SH-SY5Y (cell line): ENCODE measurements at regions not wholly inside any gene's neighbourhood (a gene's known extent, or its start where the extent isn't known, plus 50 kb on each side); places are given as distances from the start of the nearest gene placed in this dataset.

ENCODE experiments used
- GATA2 ChIP-seq: IDR thresholded peaks from 2 replicates; pipeline ENCODE4 v1.6.1; 2011; ENCODE audit warnings: mild to moderate bottlenecking, low read depth, low read length
- GATA3 ChIP-seq: IDR thresholded peaks from 2 replicates; pipeline ENCODE4 v1.6.1; 2011; ENCODE audit warnings: low read depth, mild to moderate bottlenecking, low read length, moderate library complexity

DNA sequence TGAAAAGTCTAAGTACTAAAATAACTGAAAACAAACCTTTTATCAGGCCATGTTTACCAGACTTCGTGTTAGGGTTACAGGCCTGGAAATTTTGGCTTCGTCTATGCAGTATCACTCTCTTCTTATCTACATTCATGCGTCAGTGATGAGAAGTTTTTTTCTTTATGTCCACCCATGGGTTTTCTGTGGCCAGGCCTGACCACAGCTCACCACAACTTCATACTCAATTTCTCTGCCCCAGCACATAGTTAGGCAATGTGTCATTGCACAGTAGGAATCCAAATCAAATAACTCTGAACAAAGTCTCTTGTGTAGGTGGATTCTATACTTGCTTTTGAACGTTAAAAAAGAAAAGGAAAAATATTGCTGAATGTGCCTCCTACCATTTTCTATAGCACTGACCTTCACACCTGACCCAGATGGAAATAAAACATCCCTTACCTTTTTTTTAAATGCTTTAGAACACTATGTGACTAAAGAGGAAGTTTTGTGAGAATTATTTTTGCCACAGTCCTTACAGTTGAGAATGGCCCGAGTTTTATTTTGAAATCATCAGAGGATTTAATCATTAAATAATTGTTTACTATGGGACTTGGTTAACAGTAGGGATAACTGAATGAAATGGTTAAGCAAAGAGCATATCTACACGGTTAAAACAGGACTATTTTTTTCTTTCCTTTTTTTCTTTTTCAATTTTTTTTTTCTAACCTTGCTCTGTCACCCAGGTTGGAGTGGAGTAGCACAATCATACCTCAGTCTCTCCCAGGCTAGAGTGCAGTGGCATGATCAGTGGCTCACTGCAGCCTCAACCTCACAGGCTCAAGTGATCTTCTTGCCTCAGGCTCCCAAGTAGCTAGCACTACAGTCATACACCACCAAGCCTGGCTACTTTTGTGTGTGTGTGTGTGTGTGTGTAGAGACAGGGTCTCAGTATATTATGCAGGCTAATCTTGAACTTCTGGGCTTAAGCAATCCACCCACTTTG is 1247.0 kb upstream of the ACO1 start:
- TF ChIP-seq GATA2 (no peak), GATA3 (no peak)
